Psoas muscle (tissue), 7 donors: ENCODE measurements at regions not wholly inside any gene's neighbourhood (a gene's known extent, or its start where the extent isn't known, plus 50 kb on each side); places are given as distances from the start of the nearest gene placed in this dataset.

Experiments used
- ATAC-seq, 4 donors: fragments of 200-7000 bp; cut with Tn5 transposase; one replicate each; pipeline ENCODE4 v1.9.1; 2020; ENCODE audit warnings: moderate library complexity in 3 of 4, mild to moderate bottlenecking in 2 of 4
- DNase-seq, 2 donors: peaks; one replicate each; pipeline ENCODE4 v3.0.0-alpha.2; 2020
- H3K27ac ChIP-seq: fragments of 200-600 bp; one replicate; pipeline ENCODE4 v1.8.0; 2022
- H3K27me3 ChIP-seq, 3 donors: fragments of 200-600 bp in 1 of 3; one replicate each; pipeline versions ENCODE4 v1.6.1 to v1.8.0; 2013 to 2022; ENCODE audit warnings: low read length in 2 of 3, mild to moderate bottlenecking in 2 of 3, moderate library complexity in 1 of 3; ENCODE audit not compliant: insufficient read depth in 3 of 3
- H3K36me3 ChIP-seq, 2 donors: fragments of 200-600 bp in 1 of 2; one replicate each; pipeline versions ENCODE4 v1.6.1 to v1.8.0; 2013 to 2022; ENCODE audit warnings: low read depth in 1 of 2, mild to moderate bottlenecking in 1 of 2, moderate library complexity in 1 of 2; ENCODE audit not compliant: insufficient read depth in 1 of 2
- H3K4me1 ChIP-seq: fragments of 200-600 bp; one replicate; pipeline ENCODE4 v1.8.0; 2022
- H3K4me3 ChIP-seq: fragments of 200-600 bp; one replicate; pipeline ENCODE4 v1.8.0; 2022; ENCODE audit warnings: mild to moderate bottlenecking
- H3K9me3 ChIP-seq: fragments of 200-600 bp; one replicate; pipeline ENCODE4 v1.8.0; 2022
- CTCF ChIP-seq: fragments of 200-600 bp; IDR thresholded peaks from one replicate; pipeline ENCODE4 v1.8.0; 2022; ENCODE audit warnings: antibody characterized with exemption
- WGBS, 3 donors: extraction: QIAGEN DNeasy Blood & Tissue Kit; methylation state at CpG; one replicate each; pipeline versions ENCODE4 v1.1.6 to v1.1.7; 2013; 5-methylcytosine and 5-hydroxymethylcytosine counted together
- intact Hi-C, 2 donors: fragments of 100-400 bp; cut with DNase I; formaldehyde crosslinking; loops; one replicate each; pipeline versions ENCODE4 v1.11.0 to v1.14.2; 2022
- donor health status: healthy with polysubstance abuse.
- donor health status: DM: no; HTN: no; CAD: no; lungs with moderate emphysema.
- donor health status: Bipolar disorder and iron deficiency.
- donor health status: healthy.
- donor health status: DM: yes; HTN: yes; CAD: no.
- donor health status: DM: no; HTN: no; CAD: no.
- donor health status: DM: yes; HTN: yes; CAD: no.

- Histone ChIP-seq H3K4me3 (no peak overlapping the region), H3K9me3 (no peaks in the 10 kb centered on the region), H3K36me3 (no peaks in the 10 kb centered on the region), H3K4me1 (peaks cover 52% of the 10 kb centered on the region), H3K27ac (peak overlapping the region; percentile 77), H3K27me3 (no peaks in the 10 kb centered on the region)
- ATAC-seq (no peak), DNase-seq (no peak)
- no peak for TF ChIP-seq CTCF
- WGBS, 3 donors, result 74 to 75% (median 74%) methylated on average over 4 of the region's 4 CpGs
- intact Hi-C loops, result loop anchor here (5.0 kb wide), 2 partner anchors 107 to 183 kb away; partner anchors contain the start of gene SLC38A2 (in 2 of the 2)
Observed at GRCh38 chr12:46555406-46555852, 182.9 kb upstream of the SLC38A2 start.

- DNase-seq (no peak), ATAC-seq (no peak)
- Histone ChIP-seq H3K4me3 (no peak overlapping the region), H3K9me3 (no peaks in the 10 kb centered on the region), H3K4me1 (peaks cover 52% of the 10 kb centered on the region), H3K27me3 (no peaks in the 10 kb centered on the region), H3K27ac (peak overlapping the region; percentile 77), H3K36me3 (no peaks in the 10 kb centered on the region)
- intact Hi-C loops, result no loop called here
- TF ChIP-seq CTCF, result no peak
- 80 to 84% (median 81%) methylated on average over 2 of the region's 2 CpGs for WGBS, 3 donors
Observed at GRCh38 chr12:46554460-46554859, 181.9 kb upstream of the SLC38A2 start.

- intact Hi-C loops, result loop anchor here in 1 of 2 donors (2.0 kb wide), 1 partner anchor 85 kb away; no protein-coding TSS in a partner anchor
- peak overlapping the region; percentile 77 for H3K27ac ChIP-seq
Observed at GRCh38 chr12:46553911-46554310, 181.3 kb upstream of the SLC38A2 start.

GRCh38 chr12:46553266-46553665 is 180.7 kb upstream of the SLC38A2 start:
- peak overlapping the region; percentile 77 for H3K27ac ChIP-seq
- no peaks in the 10 kb centered on the region for H3K9me3 ChIP-seq
- H3K27me3 ChIP-seq, result no peaks in the 10 kb centered on the region
- H3K4me3 ChIP-seq, result no peak overlapping the region
- peak; percentile 75 to 87 (median 78) for ATAC-seq
- H3K4me1 ChIP-seq, result peaks cover 48% of the 10 kb centered on the region
- intact Hi-C loops, result loop anchor here in 1 of 2 donors (2.0 kb wide), 1 partner anchor 84 kb away; no protein-coding TSS in a partner anchor
- H3K36me3 ChIP-seq, result no peaks in the 10 kb centered on the region
- no peak for TF ChIP-seq CTCF
- 91 to 96% (median 96%) methylated on average over 2 of the region's 2 CpGs for WGBS, 3 donors
- peak in 1 of 2 donors; percentile 34 for DNase-seq

More at GRCh38 chr12:46553911-46554310, 181.3 kb upstream of the SLC38A2 start:
- H3K9me3 ChIP-seq, result no peaks in the 10 kb centered on the region
- H3K27me3 ChIP-seq, result no peaks in the 10 kb centered on the region
- peaks cover 50% of the 10 kb centered on the region for H3K4me1 ChIP-seq
- WGBS, 3 donors, result 35 to 58% (median 41%) methylated on average over 1 of the region's 1 CpG
- no peak for TF ChIP-seq CTCF
- H3K36me3 ChIP-seq, result no peaks in the 10 kb centered on the region
- no peak for DNase-seq
- no peak overlapping the region for H3K4me3 ChIP-seq
- ATAC-seq, result no peak

- DNase-seq (no peak), ATAC-seq (no peak)
- intact Hi-C loops, result no loop called here
- H3K27me3 ChIP-seq, result no peaks in the 10 kb centered on the region
- no peak for TF ChIP-seq CTCF
- no peak overlapping the region for H3K4me3 ChIP-seq
- 93% methylated on average over 4 of the region's 4 CpGs for WGBS, 3 donors
- peaks cover 38% of the 10 kb centered on the region for H3K4me1 ChIP-seq
- H3K36me3 ChIP-seq, result no peaks in the 10 kb centered on the region
- peak overlapping the region; percentile 81 for H3K27ac ChIP-seq
- H3K9me3 ChIP-seq, result no peaks in the 10 kb centered on the region
Observed at GRCh38 chr12:46550266-46550879, 177.8 kb upstream of the SLC38A2 start.
